Posterior vena cava (tissue), 2 donors: ENCODE measurements at regions not wholly inside any gene's neighbourhood (a gene's known extent, or its start where the extent isn't known, plus 50 kb on each side); places are given as distances from the start of the nearest gene placed in this dataset.
A peak's percentile ranks its signal among the peaks of the same experiment; 100 is the strongest.
"Not testable (repeated sequence)": the region's sequence is repeated elsewhere in the genome, so short reads cannot be mapped to it uniquely, and the experiment has no call there.

Experiments used
- DNase-seq: peaks from one replicate; pipeline ENCODE4 v3.0.0-alpha.2; 2020; ENCODE audit warnings: low spot score
- intact Hi-C, 2 donors: fragments of 100-400 bp; cut with DNase I; formaldehyde crosslinking; loops; one replicate each; pipeline versions ENCODE4 v1.14.1 to v1.14.2; 2022 to 2023
- donor health status: DM: yes; HTN: yes; CAD: no.
- donor health status: DM: yes; HTN: yes; CAD: no.

GRCh38 chr13:79646880-79647279, 165.9 kb downstream of the NDFIP2 start:
- no peak for DNase-seq
- intact Hi-C loops = no loop called here

- intact Hi-C loops = no loop called here
- DNase-seq = no peak
Observed at GRCh38 chr13:79645569-79645968, 164.6 kb downstream of the NDFIP2 start.

DNA sequence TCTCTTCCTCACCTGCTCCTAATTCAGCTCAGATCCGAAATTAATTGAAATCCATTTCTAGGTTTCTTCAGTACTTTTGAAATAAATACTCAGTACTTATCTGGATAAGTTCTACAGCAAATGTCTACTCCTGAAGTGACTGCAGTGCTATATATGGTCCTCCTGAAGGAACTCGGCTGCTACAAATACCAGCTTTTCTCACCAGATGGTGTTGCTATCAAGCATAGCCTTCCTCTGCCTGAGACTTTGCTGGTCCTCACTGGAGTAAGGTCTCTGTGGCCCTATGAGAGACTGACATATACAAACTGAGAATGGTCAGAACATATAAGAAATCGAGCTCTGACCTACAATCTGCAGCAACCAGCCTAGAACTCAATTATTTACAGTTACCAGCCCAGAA, 161.6 kb downstream of the NDFIP2 start:
- no peak for DNase-seq
- intact Hi-C loops = no loop called here

GRCh38 chr13:79637133-79637763, 156.3 kb downstream of the NDFIP2 start:
- peak; percentile 90 for DNase-seq
- intact Hi-C loops = no loop called here

- intact Hi-C loops = no loop called here
- no peak for DNase-seq
Observed at GRCh38 chr13:79631051-79631659, 150.2 kb downstream of the NDFIP2 start.

- intact Hi-C loops = no loop called here
- DNase-seq = no peak
Observed at GRCh38 chr13:79628463-79628862, 147.5 kb downstream of the NDFIP2 start.

- DNase-seq = no peak
- intact Hi-C loops = no loop called here
Observed at GRCh38 chr13:79626924-79627323, 146.0 kb downstream of the NDFIP2 start.

- DNase-seq = no peak
- intact Hi-C loops = no loop called here
Observed at GRCh38 chr13:79625517-79625916, 144.6 kb downstream of the NDFIP2 start.

DNA sequence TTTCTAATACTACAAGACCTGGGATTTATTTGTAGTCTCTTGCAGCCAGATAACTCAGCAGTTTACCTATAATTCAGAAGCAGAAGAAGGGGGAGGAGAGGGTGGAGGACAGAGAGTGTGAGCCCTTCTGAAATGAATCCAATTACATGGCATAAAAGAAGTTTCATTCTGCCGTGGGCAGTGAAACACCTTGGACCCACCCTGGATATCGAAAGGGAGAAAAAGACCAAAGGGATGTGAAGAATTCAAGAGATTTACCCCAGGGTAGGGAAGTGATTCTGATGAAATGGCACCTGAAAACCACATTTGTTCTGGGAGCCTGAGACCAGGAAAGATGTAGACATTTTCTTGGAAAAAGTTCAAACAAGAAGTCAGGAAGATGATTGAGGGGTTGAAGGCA, 140.9 kb downstream of the NDFIP2 start:
- intact Hi-C loops = no loop called here
- DNase-seq = no peak

- intact Hi-C loops = no loop called here
- DNase-seq = no peak
Observed at GRCh38 chr13:79621449-79621848, 140.5 kb downstream of the NDFIP2 start.

DNA sequence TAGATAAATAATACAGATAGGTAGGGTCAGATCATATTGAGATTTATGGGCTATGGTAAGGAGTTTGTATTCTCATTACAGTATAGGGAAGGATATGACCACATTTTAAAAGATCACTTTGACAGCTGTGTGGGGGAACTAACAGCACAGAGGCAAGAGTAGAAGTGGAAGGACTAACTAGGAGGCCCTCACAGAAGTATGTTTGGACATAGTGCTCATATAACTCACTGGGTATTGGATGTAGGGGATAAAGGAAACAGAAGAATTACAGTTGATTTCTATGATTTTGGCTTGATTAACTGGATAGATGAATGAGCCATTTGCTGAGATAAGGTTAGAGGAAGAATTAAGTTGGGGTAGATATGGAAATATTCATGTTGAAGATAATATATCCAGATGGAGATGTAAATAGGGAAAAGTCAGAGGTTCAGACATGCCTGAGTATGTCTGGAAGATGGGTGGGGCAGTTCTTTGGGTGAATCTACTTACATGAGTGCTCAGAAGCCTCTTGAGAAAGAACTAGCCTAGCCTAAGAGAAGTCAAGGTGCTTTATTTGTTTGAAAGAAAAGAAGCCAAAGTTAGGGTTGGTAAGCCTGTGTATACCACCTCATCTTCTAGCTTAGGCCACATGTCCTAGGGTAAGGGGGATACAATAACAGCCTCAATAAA, 133.4 kb downstream of the NDFIP2 start:
- no peak for DNase-seq
- intact Hi-C loops = no loop called here

- DNase-seq = no peak
- intact Hi-C loops = no loop called here
Observed at GRCh38 chr13:79612604-79613003, 131.6 kb downstream of the NDFIP2 start.

- DNase-seq = not testable (repeated sequence)
- intact Hi-C loops = loop anchor here in 1 of 2 donors (10.0 kb wide), 1 partner anchor 313 kb away; no protein-coding TSS in a partner anchor
Observed at GRCh38 chr13:79607895-79608294, 126.9 kb downstream of the NDFIP2 start.
